LNCaP clone FGC (cell line): ENCODE measurements at regions not wholly inside any gene's neighbourhood (a gene's known extent, or its start where the extent isn't known, plus 50 kb on each side); places are given as distances from the start of the nearest gene placed in this dataset.
"Not testable (repeated sequence)": the region's sequence is repeated elsewhere in the genome, so short reads cannot be mapped to it uniquely, and the experiment has no call there.

ENCODE experiments used
- DNase-seq: peaks from one replicate; pipeline ENCODE4 v3.0.0-alpha.2; 2011; ENCODE audit warnings: low read depth
- H3K4me3 ChIP-seq: 2 replicates; pipeline ENCODE4 v1.5.1; 2011; ENCODE audit warnings: mild to moderate bottlenecking, low read depth, low read length, control low read depth
- TF ChIP-seq, protein P1 (sequence below): IDR thresholded peaks from 2 replicates; pipeline ENCODE4 v1.5.1; 2012; ENCODE audit warnings: mild to moderate bottlenecking; ENCODE audit not compliant: control insufficient read depth, insufficient read depth; ENCODE audit errors: extremely low read depth

DNA sequence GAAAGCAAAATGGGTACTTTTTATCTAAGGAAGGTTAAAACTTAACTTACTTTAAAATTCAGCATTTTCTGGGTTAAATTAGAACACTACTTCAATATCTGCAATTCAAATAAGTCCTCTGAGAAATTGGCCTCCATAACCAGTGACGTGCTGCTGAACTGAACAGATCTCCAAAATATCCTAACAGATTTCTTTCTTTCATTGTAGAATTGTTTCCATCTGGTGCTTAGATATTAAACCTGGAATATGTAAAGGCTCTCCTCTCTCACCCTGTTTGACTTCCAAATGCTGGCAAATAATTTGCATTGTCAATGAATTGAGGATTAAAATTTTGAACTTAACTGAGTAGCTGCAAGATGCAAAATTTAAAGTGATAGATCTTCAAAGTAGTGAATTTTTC lies 316.9 kb upstream of the CXADR start:
- TF ChIP-seq, protein P1, sequence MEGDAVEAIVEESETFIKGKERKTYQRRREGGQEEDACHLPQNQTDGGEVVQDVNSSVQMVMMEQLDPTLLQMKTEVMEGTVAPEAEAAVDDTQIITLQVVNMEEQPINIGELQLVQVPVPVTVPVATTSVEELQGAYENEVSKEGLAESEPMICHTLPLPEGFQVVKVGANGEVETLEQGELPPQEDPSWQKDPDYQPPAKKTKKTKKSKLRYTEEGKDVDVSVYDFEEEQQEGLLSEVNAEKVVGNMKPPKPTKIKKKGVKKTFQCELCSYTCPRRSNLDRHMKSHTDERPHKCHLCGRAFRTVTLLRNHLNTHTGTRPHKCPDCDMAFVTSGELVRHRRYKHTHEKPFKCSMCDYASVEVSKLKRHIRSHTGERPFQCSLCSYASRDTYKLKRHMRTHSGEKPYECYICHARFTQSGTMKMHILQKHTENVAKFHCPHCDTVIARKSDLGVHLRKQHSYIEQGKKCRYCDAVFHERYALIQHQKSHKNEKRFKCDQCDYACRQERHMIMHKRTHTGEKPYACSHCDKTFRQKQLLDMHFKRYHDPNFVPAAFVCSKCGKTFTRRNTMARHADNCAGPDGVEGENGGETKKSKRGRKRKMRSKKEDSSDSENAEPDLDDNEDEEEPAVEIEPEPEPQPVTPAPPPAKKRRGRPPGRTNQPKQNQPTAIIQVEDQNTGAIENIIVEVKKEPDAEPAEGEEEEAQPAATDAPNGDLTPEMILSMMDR, result no peak
- H3K4me3 ChIP-seq, result no peak overlapping the region
- no peak for DNase-seq

DNA sequence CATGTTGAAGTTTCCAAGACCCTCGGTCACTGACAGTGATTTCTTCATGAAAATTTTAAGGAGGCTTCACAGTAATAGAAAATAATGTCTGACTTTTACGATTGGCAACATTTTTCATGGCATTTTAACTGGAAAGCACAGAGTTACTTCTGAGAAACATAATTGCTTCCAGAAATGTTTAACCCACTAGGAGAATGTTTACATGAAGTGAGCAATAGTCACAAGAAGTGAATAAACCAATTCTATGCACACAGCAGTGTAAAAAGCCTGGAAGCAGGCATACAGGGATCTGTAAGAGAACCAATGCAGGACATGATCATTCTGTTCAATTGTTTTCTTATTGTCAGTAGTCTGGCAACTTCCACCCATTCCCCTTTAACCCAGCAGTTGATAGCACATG lies 316.2 kb upstream of the CXADR start:
- DNase-seq, result no peak
- TF ChIP-seq, protein P1, result no peak
- no peak overlapping the region for H3K4me3 ChIP-seq

DNA sequence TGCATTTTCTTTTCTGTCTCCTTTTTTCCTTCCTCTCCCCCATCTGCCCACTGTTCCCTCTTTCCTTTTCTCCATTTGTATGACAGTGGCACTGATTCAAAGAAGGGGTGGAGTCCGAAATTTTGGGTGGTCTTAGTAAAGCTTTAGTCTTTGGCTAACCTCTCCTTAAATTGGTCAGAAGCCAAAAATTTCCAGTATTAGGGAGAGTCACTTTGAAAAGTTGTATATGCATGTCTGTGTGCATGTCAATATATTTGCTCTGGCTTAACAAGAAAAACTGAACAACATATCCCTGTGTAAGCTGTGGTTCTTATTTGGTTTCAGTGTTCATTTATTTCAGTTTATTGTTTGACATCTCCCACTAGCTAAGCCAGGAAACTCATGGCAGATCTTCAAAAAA lies 314.8 kb upstream of the CXADR start:
- H3K4me3 ChIP-seq, result no peak overlapping the region
- TF ChIP-seq, protein P1, result no peak
- DNase-seq, result no peak

DNA sequence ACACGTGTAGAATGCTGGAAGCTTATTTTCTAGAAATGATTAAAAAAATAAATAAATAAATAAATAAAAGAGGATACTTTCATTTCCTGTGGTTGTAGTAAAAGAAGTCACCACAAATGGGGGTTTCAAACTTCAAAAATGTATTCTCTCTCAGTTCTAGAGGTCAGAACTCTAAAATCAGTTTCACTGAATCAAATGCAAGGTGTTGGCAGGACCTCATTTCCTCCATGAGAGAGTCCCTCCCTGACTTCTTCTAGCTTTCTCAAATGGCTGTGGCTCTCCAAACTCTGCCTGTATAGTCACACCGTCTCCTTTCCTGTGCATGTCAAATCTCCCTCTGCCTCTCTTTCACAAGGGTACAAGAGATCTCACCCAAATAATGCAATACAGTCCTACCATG lies 312.6 kb upstream of the CXADR start:
- DNase-seq, result no peak
- TF ChIP-seq, protein P1, result no peak
- H3K4me3 ChIP-seq, result no peak overlapping the region

DNA sequence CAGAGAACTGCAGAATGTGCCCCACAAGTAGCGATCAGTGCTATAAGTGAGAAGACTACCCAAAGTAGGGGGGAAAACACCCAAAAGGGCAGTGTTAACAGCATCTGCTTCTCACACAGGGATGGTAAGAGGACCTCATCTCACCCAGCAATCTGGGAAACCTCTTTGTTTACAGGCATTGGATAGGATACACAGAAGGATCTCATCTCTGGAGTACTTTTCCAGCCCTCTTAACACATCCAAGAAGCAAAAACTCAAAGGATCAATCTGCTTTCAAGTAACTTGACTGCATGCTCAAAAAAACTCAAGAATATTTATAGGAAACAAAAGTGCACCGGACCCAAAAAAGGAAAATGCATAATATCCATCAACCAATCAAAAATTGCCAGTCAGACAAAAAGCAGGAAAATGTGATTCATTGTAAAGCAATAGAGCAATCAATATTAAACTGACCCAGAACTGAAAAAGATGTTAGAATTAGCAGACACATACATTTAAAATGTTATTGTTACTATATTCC lies 311.0 kb upstream of the CXADR start:
- DNase-seq, result no peak
- no peak overlapping the region for H3K4me3 ChIP-seq
- TF ChIP-seq, protein P1, result no peak

DNA sequence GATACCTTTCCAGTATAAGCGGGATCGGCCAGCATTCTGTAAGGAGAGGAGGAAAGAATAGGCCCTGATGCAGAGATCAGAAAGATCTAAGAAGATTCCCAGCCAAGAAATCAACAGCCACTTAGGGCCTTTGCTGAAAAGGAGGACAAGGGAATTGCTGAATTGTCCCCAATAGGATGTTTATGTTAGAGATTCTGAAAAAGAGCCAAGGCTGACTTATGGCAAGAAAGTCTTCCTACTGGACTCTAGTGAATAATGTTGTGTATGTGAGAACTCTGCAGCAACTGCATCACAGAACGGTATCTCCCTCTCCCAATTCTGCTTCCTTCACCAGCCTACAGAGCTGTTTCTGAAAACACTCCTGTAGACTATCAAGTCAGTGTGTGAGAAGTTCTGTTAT lies 298.0 kb upstream of the CXADR start:
- no peak for DNase-seq
- H3K4me3 ChIP-seq, result no peak overlapping the region
- TF ChIP-seq, protein P1, result no peak

DNA sequence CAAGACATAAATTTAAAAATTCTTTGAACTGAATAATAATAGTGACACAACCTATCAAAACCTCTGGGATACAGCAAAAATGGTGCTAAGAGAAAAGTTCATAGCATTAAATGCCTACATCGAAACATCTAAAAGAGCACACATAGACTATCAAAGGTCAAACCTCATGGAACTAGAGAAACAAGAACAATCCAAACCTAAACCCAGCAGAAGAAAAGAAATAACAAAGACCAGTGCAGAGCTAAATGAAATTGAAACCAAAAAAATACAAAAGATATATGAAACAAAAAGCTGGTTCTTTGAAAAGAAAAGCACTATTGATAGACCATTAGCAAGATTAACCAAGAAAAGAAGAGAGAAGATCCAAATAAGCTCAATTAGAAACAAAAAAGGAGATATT lies 293.8 kb upstream of the CXADR start:
- not testable (repeated sequence) for DNase-seq, H3K4me3 ChIP-seq
